Activated CD8-positive, alpha-beta T cell treated with anti-CD3 and anti-CD28 coated beads for 36 hours (primary cell): ENCODE measurements at regions not wholly inside any gene's neighbourhood (a gene's known extent, or its start where the extent isn't known, plus 50 kb on each side); places are given as distances from the start of the nearest gene placed in this dataset.

Experiments
- ATAC-seq: fragments of 200-7000 bp; cut with Tn5 transposase; one replicate; pipeline ENCODE4 v1.10.0; 2021; ENCODE audit warnings: mild to moderate bottlenecking, moderate library complexity
- CTCF ChIA-PET: fragments of 350-600 bp; sonication (Branson Sonifier 250); formaldehyde crosslinking; loops from one replicate; lab custom pipeline; 2021; ENCODE audit warnings: antibody characterized with exemption; lab: Charles Lee
- POLR2A ChIA-PET: fragments of 350-600 bp; sonication (Branson Sonifier 250); formaldehyde crosslinking; loops from one replicate; lab custom pipeline; 2021; ENCODE audit warnings: antibody characterized with exemption; lab: Charles Lee
- DNase-seq: peaks from one replicate; pipeline ENCODE4 v3.0.0-alpha.2; 2020
- H3K27ac Mint-ChIP-seq: one replicate; pipeline ENCODE4 v1.8.0; 2021; ENCODE audit warnings: mild to moderate bottlenecking, mixed read lengths
- H3K27me3 Mint-ChIP-seq: one replicate; pipeline ENCODE4 v1.8.0; 2021; ENCODE audit warnings: mixed read lengths
- H3K36me3 Mint-ChIP-seq: one replicate; pipeline ENCODE4 v1.8.0; 2021; ENCODE audit warnings: low read depth, mixed read lengths
- H3K4me1 Mint-ChIP-seq: one replicate; pipeline ENCODE4 v1.8.0; 2021; ENCODE audit warnings: low read depth, mixed read lengths
- H3K4me3 Mint-ChIP-seq: one replicate; pipeline ENCODE4 v1.8.0; 2021; ENCODE audit warnings: mild to moderate bottlenecking, moderate library complexity, mixed read lengths
- H3K9me3 Mint-ChIP-seq: one replicate; pipeline ENCODE4 v1.8.0; 2021; ENCODE audit warnings: mixed read lengths
- CTCF ChIP-seq: fragments of 200-600 bp; IDR thresholded peaks from one replicate; pipeline ENCODE4 v1.8.0; 2022; ENCODE audit warnings: antibody characterized with exemption, mild to moderate bottlenecking
- intact Hi-C: fragments of 100-400 bp; cut with micrococcal nuclease; formaldehyde crosslinking; loops from one replicate; pipeline ENCODE4 v1.10.0; 2022

GRCh38 chr16:51577621-51578303 lies 426.7 kb upstream of the SALL1 start:
- peaks cover 3% of the 10 kb centered on the region for H3K9me3 Mint-ChIP-seq
- H3K27me3 Mint-ChIP-seq = no peaks in the 10 kb centered on the region
- ATAC-seq = no peak
- H3K4me3 Mint-ChIP-seq = no peak overlapping the region
- no peak overlapping the region for H3K27ac Mint-ChIP-seq
- intact Hi-C loops = no loop called here
- no peaks in the 10 kb centered on the region for H3K4me1 Mint-ChIP-seq
- CTCF ChIA-PET = no interaction called here
- no peaks in the 10 kb centered on the region for H3K36me3 Mint-ChIP-seq
- POLR2A ChIA-PET = no interaction called here
- no peak for TF ChIP-seq CTCF
- DNase-seq = peak; percentile 1

GRCh38 chr16:51576498-51577195 lies 425.6 kb upstream of the SALL1 start:
- ATAC-seq (no peak), DNase-seq (no peak)
- H3K4me3 Mint-ChIP-seq = no peak overlapping the region
- H3K9me3 Mint-ChIP-seq = peaks cover 3% of the 10 kb centered on the region
- H3K36me3 Mint-ChIP-seq = no peaks in the 10 kb centered on the region
- TF ChIP-seq CTCF = no peak
- CTCF ChIA-PET = no interaction called here
- H3K27ac Mint-ChIP-seq = no peak overlapping the region
- POLR2A ChIA-PET = no interaction called here
- intact Hi-C loops = no loop called here
- H3K27me3 Mint-ChIP-seq = no peaks in the 10 kb centered on the region
- no peaks in the 10 kb centered on the region for H3K4me1 Mint-ChIP-seq

- Mint-ChIP-seq H3K9me3 (peaks cover 3% of the 10 kb centered on the region), H3K4me3 (no peak overlapping the region), H3K4me1 (no peaks in the 10 kb centered on the region), H3K27ac (no peak overlapping the region), H3K27me3 (no peaks in the 10 kb centered on the region), H3K36me3 (no peaks in the 10 kb centered on the region)
- TF ChIP-seq CTCF = no peak
- POLR2A ChIA-PET = no interaction called here
- CTCF ChIA-PET = interaction anchor here (1.0 kb wide), 1 partner anchor 78 kb away, joined by 4 read pairs; no protein-coding TSS in a partner anchor
- intact Hi-C loops = no loop called here
- DNase-seq (no peak), ATAC-seq (no peak)
These were observed 422.1 kb upstream of the SALL1 start for GRCh38 chr16:51573191-51573590.

GRCh38 chr16:51569203-51569931 lies 418.3 kb upstream of the SALL1 start:
- no peaks in the 10 kb centered on the region for H3K36me3 Mint-ChIP-seq
- TF ChIP-seq CTCF = no peak
- ATAC-seq (no peak), DNase-seq (no peak)
- no peak overlapping the region for H3K4me3 Mint-ChIP-seq
- intact Hi-C loops = no loop called here
- POLR2A ChIA-PET = no interaction called here
- CTCF ChIA-PET = no interaction called here
- no peaks in the 10 kb centered on the region for H3K27me3 Mint-ChIP-seq
- H3K9me3 Mint-ChIP-seq = no peaks in the 10 kb centered on the region
- H3K4me1 Mint-ChIP-seq = no peaks in the 10 kb centered on the region
- H3K27ac Mint-ChIP-seq = no peak overlapping the region

- Mint-ChIP-seq H3K4me1 (no peaks in the 10 kb centered on the region), H3K27me3 (no peaks in the 10 kb centered on the region), H3K4me3 (no peak overlapping the region), H3K27ac (no peak overlapping the region), H3K9me3 (no peaks in the 10 kb centered on the region), H3K36me3 (no peaks in the 10 kb centered on the region)
- intact Hi-C loops = no loop called here
- ATAC-seq (no peak), DNase-seq (no peak)
- ChIA-PET POLR2A (no interaction called here), CTCF (no interaction called here)
- TF ChIP-seq CTCF = no peak
These were observed 416.8 kb upstream of the SALL1 start for GRCh38 chr16:51567911-51568310.
